Cardiac muscle cell (in vitro differentiated cells and primary cell): ENCODE measurements at regions not wholly inside any gene's neighbourhood (a gene's known extent, or its start where the extent isn't known, plus 50 kb on each side); places are given as distances from the start of the nearest gene placed in this dataset.

Experiments
- DNase-seq, 2 donors: peaks; one replicate each; pipeline versions ENCODE4 v3.0.0 to v3.0.0-alpha.2; 2010 to 2017; ENCODE audit warnings: low read depth in 1 of 2, low spot score in 1 of 2
- H3K27ac ChIP-seq: fragments of 200-600 bp; sonication (generic); 2 replicates; pipeline ENCODE4 v1.5.1; 2016
- H3K27me3 ChIP-seq: fragments of 200-600 bp; sonication (generic); 2 replicates; pipeline ENCODE4 v1.6.0; 2016; ENCODE audit warnings: control low read depth
- H3K36me3 ChIP-seq: fragments of 200-600 bp; sonication (generic); 2 replicates; pipeline ENCODE4 v1.5.1; 2016; ENCODE audit warnings: control low read depth
- H3K4me1 ChIP-seq: fragments of 200-600 bp; sonication (generic); 2 replicates; pipeline ENCODE4 v1.8.1; 2017; ENCODE audit warnings: low read depth, mild to moderate bottlenecking, mixed run types
- H3K4me3 ChIP-seq: fragments of 200-600 bp; sonication (generic); 2 replicates; pipeline ENCODE4 v1.5.1; 2016; ENCODE audit warnings: mild to moderate bottlenecking
- H3K9me3 ChIP-seq: fragments of 200-600 bp; sonication (generic); 2 replicates; pipeline ENCODE4 v1.5.1; 2017; ENCODE audit warnings: low read depth, mild to moderate bottlenecking, control low read depth
- TF ChIP-seq, protein P1 (sequence below): IDR thresholded peaks from 2 replicates; pipeline ENCODE4 v1.5.1; 2012; ENCODE audit warnings: low read depth, mild to moderate bottlenecking, low read length

DNA sequence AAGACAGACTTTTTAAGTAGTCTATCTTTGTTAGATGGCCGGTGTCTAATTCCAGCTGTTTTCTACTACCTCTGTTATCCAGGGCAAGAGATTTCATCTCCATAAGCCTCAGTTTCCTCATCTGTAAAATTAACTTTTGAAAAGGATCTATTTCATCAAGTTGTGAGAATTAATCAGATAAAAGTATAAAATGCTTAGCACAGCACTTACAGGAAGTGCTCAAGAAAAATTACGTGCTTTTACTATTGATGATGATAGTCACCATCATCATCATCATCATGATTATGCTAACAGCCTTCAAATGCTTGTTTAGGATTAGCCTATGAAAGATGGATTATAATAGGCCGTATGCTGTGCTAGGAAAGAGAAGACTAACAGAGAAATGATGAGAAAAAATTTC is 76.2 kb downstream of the CYRIA start:
- H3K27ac ChIP-seq, result no peak overlapping the region
- peaks cover 10% of the 10 kb centered on the region for H3K4me1 ChIP-seq
- no peak overlapping the region for H3K4me3 ChIP-seq
- TF ChIP-seq, protein P1, sequence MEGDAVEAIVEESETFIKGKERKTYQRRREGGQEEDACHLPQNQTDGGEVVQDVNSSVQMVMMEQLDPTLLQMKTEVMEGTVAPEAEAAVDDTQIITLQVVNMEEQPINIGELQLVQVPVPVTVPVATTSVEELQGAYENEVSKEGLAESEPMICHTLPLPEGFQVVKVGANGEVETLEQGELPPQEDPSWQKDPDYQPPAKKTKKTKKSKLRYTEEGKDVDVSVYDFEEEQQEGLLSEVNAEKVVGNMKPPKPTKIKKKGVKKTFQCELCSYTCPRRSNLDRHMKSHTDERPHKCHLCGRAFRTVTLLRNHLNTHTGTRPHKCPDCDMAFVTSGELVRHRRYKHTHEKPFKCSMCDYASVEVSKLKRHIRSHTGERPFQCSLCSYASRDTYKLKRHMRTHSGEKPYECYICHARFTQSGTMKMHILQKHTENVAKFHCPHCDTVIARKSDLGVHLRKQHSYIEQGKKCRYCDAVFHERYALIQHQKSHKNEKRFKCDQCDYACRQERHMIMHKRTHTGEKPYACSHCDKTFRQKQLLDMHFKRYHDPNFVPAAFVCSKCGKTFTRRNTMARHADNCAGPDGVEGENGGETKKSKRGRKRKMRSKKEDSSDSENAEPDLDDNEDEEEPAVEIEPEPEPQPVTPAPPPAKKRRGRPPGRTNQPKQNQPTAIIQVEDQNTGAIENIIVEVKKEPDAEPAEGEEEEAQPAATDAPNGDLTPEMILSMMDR, result no peak
- no peaks in the 10 kb centered on the region for H3K36me3 ChIP-seq
- no peak for DNase-seq
- H3K9me3 ChIP-seq, result no peaks in the 10 kb centered on the region
- H3K27me3 ChIP-seq, result no peaks in the 10 kb centered on the region

DNA sequence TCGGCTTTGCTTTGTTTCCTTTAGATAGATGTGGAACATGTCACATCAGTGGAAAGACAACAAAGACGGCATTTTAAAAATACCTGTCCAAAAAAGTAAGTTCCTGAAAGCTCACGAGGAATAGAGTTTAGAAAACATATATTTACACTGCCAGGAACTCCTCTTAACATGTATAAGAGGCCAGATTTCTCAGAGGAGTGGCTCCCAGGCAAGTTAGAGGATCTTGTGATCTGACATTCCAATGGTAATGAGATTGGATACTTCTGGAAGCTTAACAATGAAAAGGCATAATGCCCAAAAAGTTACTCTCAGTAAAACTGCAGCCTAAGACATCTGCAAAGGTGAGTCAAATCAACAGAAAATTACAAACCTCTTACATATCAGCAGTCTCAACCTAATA is 77.1 kb downstream of the CYRIA start:
- H3K4me3 ChIP-seq, result no peak overlapping the region
- H3K36me3 ChIP-seq, result no peaks in the 10 kb centered on the region
- no peak for DNase-seq
- H3K4me1 ChIP-seq, result peaks cover 10% of the 10 kb centered on the region
- no peak overlapping the region for H3K27ac ChIP-seq
- TF ChIP-seq, protein P1, result no peak
- no peaks in the 10 kb centered on the region for H3K9me3 ChIP-seq
- no peaks in the 10 kb centered on the region for H3K27me3 ChIP-seq

DNA sequence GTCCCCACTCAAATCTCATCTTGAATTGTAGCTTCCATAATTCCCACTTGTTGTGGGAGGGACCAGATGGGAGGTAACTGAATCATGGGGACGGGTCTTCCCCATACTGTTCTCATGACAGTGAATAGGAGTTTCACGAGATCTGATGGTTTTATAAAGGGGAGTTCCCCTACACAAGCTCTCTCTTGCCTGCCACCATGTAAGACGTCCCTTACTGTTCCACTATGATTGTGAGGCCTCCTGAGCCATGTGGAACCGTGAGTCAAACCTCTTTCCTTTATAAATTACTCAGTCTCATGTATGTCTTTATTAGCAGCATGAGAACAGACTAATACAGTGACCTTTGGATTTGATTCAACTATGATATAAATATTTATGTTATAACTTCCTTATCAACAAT is 78.0 kb downstream of the CYRIA start:
- TF ChIP-seq, protein P1, result no peak

DNA sequence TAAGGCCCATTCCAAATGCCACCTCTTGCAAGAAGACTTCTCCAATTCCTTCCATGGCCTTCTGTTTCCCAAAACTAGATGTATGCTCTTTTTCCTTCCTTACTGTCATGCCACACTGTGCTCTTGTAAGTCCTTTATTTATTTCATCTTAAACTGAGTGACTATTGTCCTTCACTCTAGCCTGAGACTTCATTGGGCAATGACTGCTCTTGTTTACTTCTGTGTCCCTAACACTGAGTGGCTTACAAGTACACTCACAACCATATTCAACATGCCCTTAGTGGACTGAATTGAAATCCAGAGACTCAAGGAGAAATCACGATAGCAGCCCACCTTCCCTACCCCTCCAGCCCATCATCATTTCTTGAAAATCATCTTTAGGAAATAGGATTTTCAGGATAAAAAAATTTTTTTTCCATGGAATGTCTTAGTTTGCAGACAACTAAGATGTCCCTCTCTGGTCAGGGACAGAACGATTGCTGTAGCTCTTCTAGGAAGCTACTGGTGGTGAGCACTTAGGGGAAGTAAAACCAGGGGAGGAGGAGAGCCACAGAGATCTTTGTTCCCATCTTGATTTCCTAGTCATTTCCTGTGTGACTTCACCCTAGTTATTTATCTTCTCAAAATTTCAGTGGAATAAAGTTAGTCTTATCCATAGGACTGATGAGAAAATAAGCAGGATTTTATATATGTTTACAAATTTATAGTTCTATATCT is 80.7 kb downstream of the CYRIA start:
- no peak for DNase-seq
- Histone ChIP-seq H3K27ac (no peak overlapping the region), H3K27me3 (no peaks in the 10 kb centered on the region), H3K36me3 (no peaks in the 10 kb centered on the region), H3K9me3 (no peaks in the 10 kb centered on the region), H3K4me3 (no peak overlapping the region), H3K4me1 (peaks cover 10% of the 10 kb centered on the region)
- TF ChIP-seq, protein P1, result no peak

More for the DNA sequence above, 78.0 kb downstream of the CYRIA start:
- Histone ChIP-seq H3K4me3 (no peak overlapping the region), H3K4me1 (peaks cover 10% of the 10 kb centered on the region), H3K9me3 (no peaks in the 10 kb centered on the region), H3K36me3 (no peaks in the 10 kb centered on the region), H3K27ac (no peak overlapping the region), H3K27me3 (no peaks in the 10 kb centered on the region)
- no peak for DNase-seq

DNA sequence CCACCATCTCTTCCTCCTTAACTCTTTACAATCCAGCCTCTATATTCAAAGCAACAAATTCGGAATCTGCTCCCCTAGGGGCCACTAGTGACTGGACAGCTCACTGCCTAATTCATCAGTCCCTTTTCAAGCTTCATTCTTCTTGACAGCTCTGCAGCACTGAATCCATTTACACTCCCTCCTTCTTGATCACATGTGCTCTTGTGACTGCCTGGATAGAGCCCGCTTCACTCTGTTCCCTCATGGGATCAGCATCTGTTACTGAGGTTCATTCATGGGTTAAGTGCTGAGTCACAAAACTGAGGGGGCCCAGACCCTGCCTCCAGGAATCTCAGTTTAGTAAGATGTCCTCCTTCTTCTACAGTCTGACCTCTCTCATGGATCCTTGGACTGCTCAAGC is 81.5 kb downstream of the CYRIA start:
- H3K4me3 ChIP-seq, result no peak overlapping the region
- no peaks in the 10 kb centered on the region for H3K36me3 ChIP-seq
- H3K9me3 ChIP-seq, result no peaks in the 10 kb centered on the region
- no peaks in the 10 kb centered on the region for H3K27me3 ChIP-seq
- TF ChIP-seq, protein P1, result no peak
- no peak overlapping the region for H3K27ac ChIP-seq
- H3K4me1 ChIP-seq, result peaks cover 8% of the 10 kb centered on the region
- DNase-seq, result no peak
